GM19324 (cell line): ENCODE measurements at regions not wholly inside any gene's neighbourhood (a gene's known extent, or its start where the extent isn't known, plus 50 kb on each side); places are given as distances from the start of the nearest gene placed in this dataset.
A peak's percentile ranks its signal among the peaks of the same experiment; 100 is the strongest.
"Not testable (repeated sequence)": the region's sequence is repeated elsewhere in the genome, so short reads cannot be mapped to it uniquely, and the experiment has no call there.

ENCODE experiments used
- ATAC-seq: cut with Tn5 transposase; IDR thresholded peaks from one replicate; pipeline ENCODE4 v1.9.1; 2021; ENCODE audit warnings: mild to moderate bottlenecking, moderate library complexity; ENCODE audit not compliant: unreplicated experiment, low FRiP score

GRCh38 chrX:73964579-73964978, 112.1 kb upstream of the XIST start:
- no peak for ATAC-seq

DNA sequence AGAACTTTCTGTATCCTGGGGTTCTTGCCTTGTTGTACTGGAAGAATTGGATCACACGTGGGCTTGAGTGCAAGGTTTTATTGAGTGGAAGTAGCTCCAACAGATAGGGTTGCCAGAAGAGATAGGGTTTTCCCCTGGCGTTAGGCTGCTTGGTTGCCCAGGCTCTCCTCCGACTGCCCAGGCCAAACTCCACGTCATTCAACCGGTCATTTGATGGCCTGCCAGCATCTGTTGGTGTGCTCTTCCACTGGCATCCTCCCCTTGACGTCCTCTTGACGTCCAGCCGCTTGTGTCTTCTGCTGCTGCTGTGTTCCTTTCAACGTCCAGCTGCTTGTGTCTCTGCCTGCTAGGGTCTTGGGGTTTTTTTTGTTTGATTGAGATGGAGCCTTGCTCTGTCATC, 111.2 kb upstream of the XIST start:
- ATAC-seq = no peak

DNA sequence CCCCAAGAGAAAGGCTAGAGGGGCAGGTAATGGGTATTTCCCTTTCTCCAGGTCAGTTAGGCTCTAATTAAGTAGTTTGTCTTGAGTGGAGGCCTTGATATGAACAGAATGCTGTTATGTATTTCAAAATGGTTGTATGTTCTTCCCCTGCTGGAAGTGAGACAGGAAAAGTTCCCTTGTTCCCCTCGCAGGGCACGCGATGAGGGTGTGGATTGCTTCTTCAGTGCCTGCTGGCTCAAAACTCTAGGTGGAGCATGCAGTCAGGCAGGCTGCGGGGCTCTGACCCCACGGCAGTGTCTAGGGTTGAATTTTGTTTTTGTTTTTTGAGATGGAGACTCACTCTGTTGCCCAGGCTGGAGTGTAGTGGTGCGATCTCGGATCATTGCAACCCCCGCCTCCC, 110.4 kb upstream of the XIST start:
- no peak for ATAC-seq

DNA sequence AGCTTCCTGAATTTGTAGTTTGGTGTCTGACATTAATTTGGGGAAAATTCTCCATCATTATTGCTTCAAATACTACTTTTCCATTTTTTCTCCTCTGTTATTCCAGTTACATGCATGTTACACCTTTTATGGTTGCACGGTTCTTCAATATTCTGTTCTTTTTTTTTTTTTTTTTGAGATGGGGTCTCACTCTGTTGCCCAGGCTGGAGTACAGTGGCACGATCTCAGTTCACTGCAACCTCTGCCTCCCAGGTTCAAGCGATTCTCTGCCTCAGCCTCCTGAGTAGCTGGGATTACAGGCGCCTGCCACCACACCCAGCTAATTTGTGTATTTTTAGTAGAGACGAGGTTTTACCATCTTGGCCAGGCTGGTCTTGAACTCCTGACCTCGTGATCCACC, 109.4 kb upstream of the XIST start:
- ATAC-seq = not testable (repeated sequence)

DNA sequence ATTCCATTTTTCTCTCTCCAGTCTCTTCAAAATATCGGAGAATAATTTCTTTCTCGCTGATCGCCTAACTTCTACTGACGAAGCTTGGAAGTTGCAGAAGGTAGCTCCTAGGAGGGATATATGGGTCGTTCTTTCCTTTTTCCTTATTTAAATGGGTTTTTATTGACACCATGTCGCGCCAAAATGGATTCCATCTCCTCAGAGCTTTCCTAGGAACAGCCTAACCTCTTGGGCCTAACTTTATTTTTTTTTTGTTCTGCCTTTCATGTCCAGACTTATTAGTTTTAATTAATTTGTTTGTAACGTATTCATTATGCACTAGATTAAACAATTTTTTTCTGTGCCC, 92.0 kb upstream of the XIST start:
- no peak for ATAC-seq

DNA sequence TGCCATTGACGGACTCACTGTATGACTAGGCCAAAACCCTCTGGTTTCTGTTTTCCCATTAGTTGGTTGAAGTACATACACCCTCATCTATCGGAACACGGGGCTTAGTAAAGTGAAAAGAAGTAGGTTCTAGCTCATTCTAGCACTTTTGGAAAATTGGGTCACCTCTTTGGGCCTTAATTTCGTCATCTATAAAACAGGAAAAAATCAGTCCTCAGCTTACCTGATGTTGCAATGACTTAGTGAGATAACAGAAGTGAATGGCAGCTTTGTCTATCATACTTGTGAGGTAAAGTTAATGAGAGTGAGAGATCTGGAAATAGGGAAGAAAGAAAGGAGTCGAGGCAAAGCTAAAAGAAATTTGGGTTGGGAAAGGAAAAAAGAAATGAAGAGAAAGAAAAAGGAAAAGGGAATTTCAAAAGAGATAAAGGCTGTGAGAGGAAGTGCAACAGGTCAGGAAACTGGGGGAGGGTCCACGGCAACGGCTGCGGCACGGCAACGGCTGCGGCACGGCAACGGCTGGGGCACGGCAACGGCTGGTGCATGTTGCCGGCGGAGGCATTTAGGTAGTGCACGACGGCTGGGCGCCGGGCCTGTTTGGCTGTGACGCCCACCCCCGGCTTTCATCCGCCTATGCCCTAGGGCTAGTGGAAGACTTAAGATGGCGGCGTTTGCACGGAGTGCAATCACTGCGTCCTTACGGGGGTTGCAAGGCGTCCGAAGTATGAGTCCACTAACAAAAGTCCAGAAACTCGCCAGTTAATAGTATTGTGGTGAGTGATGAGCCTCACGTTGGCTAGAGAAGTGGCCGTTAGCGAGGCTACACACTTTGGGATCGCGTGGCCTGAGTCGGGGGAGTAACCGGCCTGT, 91.4 kb upstream of the XIST start:
- peak; percentile 99 for ATAC-seq

DNA sequence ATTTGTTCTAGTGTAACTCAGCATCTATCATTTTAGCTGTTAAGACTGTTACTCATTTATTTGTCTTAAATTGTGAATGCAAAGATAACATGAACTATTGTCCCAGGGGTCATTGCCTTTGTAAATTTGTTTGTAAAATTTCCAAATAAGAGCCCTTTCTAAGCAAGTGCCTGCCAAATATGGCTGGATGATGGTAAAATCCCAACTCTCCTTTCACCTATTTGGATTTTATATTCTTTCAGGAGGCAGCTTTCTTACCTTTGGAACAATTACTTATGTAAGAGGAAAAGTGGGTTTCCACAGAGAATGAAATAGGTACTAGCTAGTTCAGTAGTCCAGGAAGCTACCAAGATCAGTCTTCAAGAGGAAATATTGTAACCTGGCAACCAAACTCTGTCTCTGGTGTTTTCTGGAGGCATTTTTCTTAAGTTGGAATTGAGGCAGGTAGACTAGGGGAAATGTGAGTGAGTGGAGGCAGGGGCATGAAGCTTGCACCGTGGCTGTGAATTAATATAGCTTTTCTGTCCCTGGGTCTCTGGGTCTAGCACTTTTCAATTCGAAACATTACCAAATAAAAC, 88.5 kb upstream of the XIST start:
- ATAC-seq = no peak

- ATAC-seq = not testable (repeated sequence)
Measured at GRCh38 chrX:73937843-73938242, 85.3 kb upstream of the XIST start.

DNA sequence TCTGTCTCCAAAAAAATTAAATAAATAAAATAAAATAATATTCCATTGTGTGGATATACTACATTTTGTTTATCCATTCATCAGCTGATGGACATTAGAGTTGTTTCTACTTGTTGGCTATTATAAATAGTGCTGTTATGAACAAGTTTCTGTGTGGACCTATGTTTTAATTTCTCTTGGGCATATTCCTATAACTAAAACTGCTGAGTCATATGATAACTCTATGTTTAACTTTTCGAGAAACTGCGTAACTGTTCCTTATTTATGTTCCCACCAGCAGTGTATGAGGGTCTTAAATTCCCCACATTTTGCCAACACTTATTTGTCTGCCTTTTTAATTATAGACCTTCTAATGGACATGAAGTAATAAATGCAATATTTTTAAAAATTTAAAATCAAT, 80.0 kb upstream of the XIST start:
- no peak for ATAC-seq

GRCh38 chrX:73930300-73930699, 77.8 kb upstream of the XIST start:
- ATAC-seq = no peak

DNA sequence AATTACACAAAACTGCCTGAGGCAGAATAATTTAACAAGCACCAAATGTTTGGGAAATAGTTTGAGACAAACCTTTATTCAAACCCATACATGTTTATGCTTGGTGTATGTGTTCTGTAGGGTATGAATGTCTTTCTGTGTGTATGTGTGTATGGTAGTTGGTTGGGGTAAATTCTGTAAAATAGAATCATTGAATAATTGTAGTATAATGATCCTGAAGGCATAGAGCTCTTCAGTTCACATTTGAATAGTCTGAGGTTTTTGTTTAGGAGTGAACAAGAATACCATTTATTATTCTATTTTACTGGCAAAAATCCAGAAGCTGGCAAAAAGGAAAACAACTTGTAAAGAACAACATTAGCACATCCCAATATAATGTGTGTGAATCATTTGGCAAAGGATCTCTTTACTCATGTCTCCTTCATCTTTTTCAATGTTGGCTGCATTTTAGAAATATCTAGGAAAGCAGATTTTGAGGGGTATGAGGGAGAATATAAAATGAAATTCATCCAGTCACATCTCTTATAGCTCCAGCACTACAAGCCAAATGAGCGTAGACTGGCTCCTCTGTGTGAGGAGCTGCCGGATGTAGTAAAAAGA, 70.4 kb upstream of the XIST start:
- no peak for ATAC-seq

- ATAC-seq = no peak
Measured at GRCh38 chrX:73916931-73917667, 64.6 kb upstream of the XIST start.

GRCh38 chrX:73916489-73916888, 64.0 kb upstream of the XIST start:
- no peak for ATAC-seq

GRCh38 chrX:73914792-73915191, 62.3 kb upstream of the XIST start:
- not testable (repeated sequence) for ATAC-seq

- ATAC-seq = no peak
Measured at GRCh38 chrX:73913580-73913979, 61.1 kb upstream of the XIST start.

DNA sequence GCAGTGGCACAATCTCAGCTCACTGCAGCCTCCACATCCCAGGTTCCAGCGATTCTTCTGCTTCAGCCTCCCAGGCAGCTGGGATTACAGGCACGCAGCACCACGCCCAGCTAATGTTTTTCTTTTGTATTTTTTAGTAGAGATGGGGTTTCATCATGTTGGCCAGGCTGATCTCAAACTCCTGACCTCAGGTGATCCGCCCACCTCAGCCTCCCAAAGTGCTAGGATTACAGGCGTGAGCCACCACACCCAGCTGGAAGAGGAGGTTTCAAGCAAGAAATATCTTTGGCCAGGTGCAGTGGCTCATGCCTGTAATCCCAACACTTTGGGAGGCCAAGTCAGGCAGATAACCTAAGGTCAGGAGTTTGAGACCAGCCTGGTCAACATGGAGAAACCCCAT, 59.4 kb upstream of the XIST start:
- not testable (repeated sequence) for ATAC-seq

DNA sequence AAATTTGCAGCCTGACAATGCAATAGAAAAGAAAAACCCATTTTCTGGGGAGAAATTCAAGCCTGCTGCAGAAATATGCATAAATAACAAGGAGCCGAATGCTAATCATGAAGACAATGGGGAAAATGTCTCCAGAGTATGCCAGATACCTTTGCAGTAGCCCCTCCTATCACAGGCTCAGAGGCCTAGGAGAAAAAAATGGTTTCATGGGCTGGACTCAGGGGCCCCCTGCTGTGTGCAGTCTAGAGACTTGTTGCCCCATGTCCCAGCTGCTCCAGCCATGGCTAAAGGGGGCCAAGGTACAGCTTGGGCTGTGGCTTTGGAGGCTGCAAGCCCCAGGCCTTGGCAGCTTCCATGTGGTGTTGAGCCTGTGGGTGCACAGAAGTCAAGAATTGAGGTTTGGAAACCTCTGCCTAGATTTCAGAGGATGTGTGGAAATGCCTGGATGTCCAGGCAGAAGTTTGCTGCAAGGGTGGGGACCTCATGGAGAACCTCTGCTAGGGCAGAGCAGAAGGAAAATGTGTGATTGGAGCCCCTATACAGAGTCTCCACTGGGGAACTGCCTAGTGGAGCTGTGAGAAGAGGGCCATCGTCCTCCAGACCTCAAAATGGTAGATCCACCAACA, 53.3 kb upstream of the XIST start:
- not testable (repeated sequence) for ATAC-seq

- ATAC-seq = no peak
Measured at GRCh38 chrX:73903941-73904340, 51.4 kb upstream of the XIST start.
